Endothelial cell (in vitro differentiated cells): ENCODE measurements at regions not wholly inside any gene's neighbourhood (a gene's known extent, or its start where the extent isn't known, plus 50 kb on each side); places are given as distances from the start of the nearest gene placed in this dataset.

Source experiments
- DNase-seq: peaks from one replicate; pipeline ENCODE4 v3.0.0; 2021; ENCODE audit warnings: low spot score
- H3K27ac Mint-ChIP-seq: one replicate; pipeline ENCODE4 v1.8.0; 2021; ENCODE audit warnings: mixed read lengths, inconsistent platforms; ENCODE audit not compliant: unreplicated experiment
- H3K27me3 Mint-ChIP-seq: one replicate; pipeline ENCODE4 v1.8.0; 2021; ENCODE audit warnings: mild to moderate bottlenecking, moderate library complexity, mixed read lengths, inconsistent platforms; ENCODE audit not compliant: unreplicated experiment
- H3K36me3 Mint-ChIP-seq: one replicate; pipeline ENCODE4 v1.8.0; 2021; ENCODE audit warnings: mild to moderate bottlenecking, low read depth, mixed read lengths, inconsistent platforms; ENCODE audit not compliant: unreplicated experiment
- H3K4me1 Mint-ChIP-seq: one replicate; pipeline ENCODE4 v1.8.0; 2021; ENCODE audit warnings: mild to moderate bottlenecking, mixed read lengths, inconsistent platforms; ENCODE audit not compliant: unreplicated experiment
- H3K4me3 Mint-ChIP-seq: one replicate; pipeline ENCODE4 v1.8.0; 2021; ENCODE audit warnings: mild to moderate bottlenecking, mixed read lengths, inconsistent platforms; ENCODE audit not compliant: unreplicated experiment
- H3K9me3 Mint-ChIP-seq: one replicate; pipeline ENCODE4 v1.8.0; 2021; ENCODE audit warnings: mixed read lengths, inconsistent platforms; ENCODE audit not compliant: unreplicated experiment
- CTCF ChIP-seq: fragments of 200-600 bp; sonication (generic); IDR thresholded peaks from one replicate; pipeline ENCODE4 v1.5.0; 2021; ENCODE audit warnings: antibody characterized with exemption; ENCODE audit not compliant: unreplicated experiment

DNA sequence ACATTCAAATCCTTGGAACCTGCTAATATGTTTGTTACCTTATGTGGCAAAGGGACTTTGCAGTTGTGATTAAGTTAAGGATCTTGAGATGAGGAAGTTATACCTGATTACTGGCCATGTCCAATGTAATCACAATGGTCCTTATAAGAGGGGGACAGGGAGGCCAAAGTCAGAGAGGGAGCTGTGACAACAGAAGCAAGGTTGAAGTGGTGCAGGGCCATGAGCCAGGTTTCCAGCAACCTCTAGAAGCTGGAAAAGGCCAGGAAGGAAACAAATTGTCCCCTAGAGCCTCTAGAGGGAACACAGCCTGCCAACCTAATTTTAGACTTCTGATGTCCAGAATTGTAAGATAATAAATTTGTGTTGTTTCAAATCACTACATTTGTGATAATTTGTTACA, 334.7 kb upstream of the DACH1 start:
- Mint-ChIP-seq H3K36me3 (no peaks in the 10 kb centered on the region), H3K27ac (no peak overlapping the region), H3K4me1 (no peaks in the 10 kb centered on the region), H3K4me3 (no peak overlapping the region), H3K27me3 (no peaks in the 10 kb centered on the region), H3K9me3 (no peaks in the 10 kb centered on the region)
- no peak for DNase-seq
- TF ChIP-seq CTCF: no peak

- H3K36me3 Mint-ChIP-seq: no peaks in the 10 kb centered on the region
- no peaks in the 10 kb centered on the region for H3K9me3 Mint-ChIP-seq
- no peak overlapping the region for H3K4me3 Mint-ChIP-seq
- DNase-seq: no peak
- H3K27ac Mint-ChIP-seq: no peak overlapping the region
- H3K27me3 Mint-ChIP-seq: no peaks in the 10 kb centered on the region
- H3K4me1 Mint-ChIP-seq: peaks cover 2% of the 10 kb centered on the region
- TF ChIP-seq CTCF: no peak
Measured at GRCh38 chr13:72199640-72200039, 332.6 kb upstream of the DACH1 start.

GRCh38 chr13:72198967-72199560, 332.1 kb upstream of the DACH1 start:
- H3K9me3 Mint-ChIP-seq: no peaks in the 10 kb centered on the region

DNA sequence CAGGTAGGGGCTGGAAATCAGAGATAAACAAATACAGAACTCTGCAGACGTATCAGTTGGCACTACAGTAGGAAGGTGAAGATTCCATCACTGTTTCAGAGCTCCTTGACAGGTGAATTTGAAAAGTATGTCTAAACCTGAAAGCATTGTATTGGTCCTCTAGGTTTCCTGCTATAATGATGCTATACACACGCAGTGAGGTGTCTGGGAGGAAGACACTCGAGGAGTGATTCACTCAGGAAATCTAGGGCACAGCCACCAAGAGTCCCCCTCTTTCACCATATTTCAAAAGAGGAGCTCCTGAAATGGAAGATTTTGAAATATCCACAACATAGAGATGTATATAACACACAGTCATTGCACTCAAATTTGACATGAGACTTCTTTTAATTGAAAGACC, 331.0 kb upstream of the DACH1 start:
- no peaks in the 10 kb centered on the region for H3K9me3 Mint-ChIP-seq
- TF ChIP-seq CTCF: no peak

More at GRCh38 chr13:72198967-72199560, 332.1 kb upstream of the DACH1 start:
- peaks cover 3% of the 10 kb centered on the region for H3K4me1 Mint-ChIP-seq
- H3K27me3 Mint-ChIP-seq: no peaks in the 10 kb centered on the region
- no peaks in the 10 kb centered on the region for H3K36me3 Mint-ChIP-seq
- TF ChIP-seq CTCF: no peak
- no peak overlapping the region for H3K27ac Mint-ChIP-seq
- H3K4me3 Mint-ChIP-seq: no peak overlapping the region
- DNase-seq: no peak

DNA sequence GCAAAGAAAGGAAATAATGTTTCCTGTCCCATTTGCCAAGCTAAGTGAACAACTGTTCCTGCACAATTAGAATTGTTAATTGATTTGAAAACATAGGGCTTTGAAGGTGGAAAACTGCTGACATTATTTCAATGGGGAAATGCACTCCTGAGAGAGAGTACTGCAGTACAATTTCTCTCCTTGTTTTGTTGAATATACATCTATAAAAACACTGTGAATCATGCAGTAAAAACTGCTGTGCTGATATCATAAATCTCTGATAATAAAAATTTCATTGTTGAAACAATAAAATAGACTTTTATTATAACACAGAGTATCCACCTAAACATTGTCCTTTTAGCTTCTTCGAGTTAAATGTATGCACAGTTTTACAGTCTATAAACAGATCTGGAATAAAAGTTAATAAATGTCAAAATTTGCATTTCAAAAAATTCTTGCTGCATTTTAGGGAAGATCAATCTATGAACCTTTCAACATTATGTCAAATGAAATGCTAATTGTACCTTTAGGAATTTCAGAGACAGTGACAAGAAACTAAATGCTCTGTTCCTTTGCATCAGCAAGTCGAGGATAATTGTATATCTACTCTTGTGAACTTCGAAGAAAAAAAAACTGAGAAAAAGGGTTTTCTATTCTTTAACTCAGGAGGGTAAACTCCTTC, 328.2 kb upstream of the DACH1 start:
- H3K36me3 Mint-ChIP-seq: no peaks in the 10 kb centered on the region
- no peak overlapping the region for H3K27ac Mint-ChIP-seq
- H3K9me3 Mint-ChIP-seq: no peaks in the 10 kb centered on the region
- H3K4me1 Mint-ChIP-seq: peaks cover 7% of the 10 kb centered on the region
- no peaks in the 10 kb centered on the region for H3K27me3 Mint-ChIP-seq
- TF ChIP-seq CTCF: no peak
- no peak overlapping the region for H3K4me3 Mint-ChIP-seq
- no peak for DNase-seq

More for the DNA sequence above, 331.0 kb upstream of the DACH1 start:
- Mint-ChIP-seq H3K27ac (no peak overlapping the region), H3K4me1 (peaks cover 3% of the 10 kb centered on the region), H3K27me3 (no peaks in the 10 kb centered on the region), H3K4me3 (no peak overlapping the region), H3K36me3 (no peaks in the 10 kb centered on the region)
- DNase-seq: no peak
